A673 (cell line): ENCODE measurements at regions not wholly inside any gene's neighbourhood (a gene's known extent, or its start where the extent isn't known, plus 50 kb on each side); places are given as distances from the start of the nearest gene placed in this dataset.

Source experiments
- BruUV-seq: library from RNA; stranded (reverse); fragments of 400-500 nt; replicated peaks from 2 replicates; lab custom pipeline; 2021; lab: Mats Ljungman, UMichigan
- CTCF ChIA-PET: fragments of 300-600 bp; sonication (Branson Sonifier 250); formaldehyde crosslinking; loops from one replicate; lab custom pipeline; 2022; ENCODE audit warnings: antibody characterized with exemption; lab: Charles Lee
- POLR2A ChIA-PET: fragments of 300-600 bp; sonication (Branson Sonifier 250); formaldehyde crosslinking; loops from one replicate; lab custom pipeline; 2022; ENCODE audit warnings: antibody characterized with exemption; ENCODE audit not compliant: low non-redundant PET; lab: Charles Lee
- DNase-seq: peaks from one replicate; pipeline ENCODE4 v3.0.0-alpha.2; 2015; ENCODE audit warnings: low spot score
- H3K27ac ChIP-seq: fragments of 200-600 bp; sonication (generic); 2 replicates; pipeline ENCODE4 v1.5.1; 2016; ENCODE audit warnings: mixed run types, low read depth, mild to moderate bottlenecking, mixed read lengths, antibody characterized with exemption, low read length; ENCODE audit not compliant: poor library complexity, severe bottlenecking
- H3K27me3 ChIP-seq: fragments of 200-600 bp; sonication (generic); replicated peaks from 2 replicates; pipeline ENCODE4 v1.6.1; 2017; ENCODE audit warnings: mixed run types, low read depth, mild to moderate bottlenecking, mixed read lengths, antibody characterized with exemption, low read length; ENCODE audit not compliant: insufficient read depth, poor library complexity
- H3K36me3 ChIP-seq: fragments of 200-600 bp; sonication (generic); 2 replicates; pipeline ENCODE4 v1.6.1; 2016; ENCODE audit warnings: mixed run types, mild to moderate bottlenecking, mixed read lengths, antibody characterized with exemption, low read length; ENCODE audit not compliant: insufficient read depth, poor library complexity, severe bottlenecking
- H3K4me1 ChIP-seq: fragments of 200-600 bp; sonication (generic); 2 replicates; pipeline ENCODE4 v1.6.1; 2017; ENCODE audit warnings: mixed run types, mild to moderate bottlenecking, mixed read lengths, antibody characterized with exemption, low read length; ENCODE audit not compliant: insufficient read depth, poor library complexity, severe bottlenecking
- H3K4me3 ChIP-seq: fragments of 200-600 bp; sonication (generic); 2 replicates; pipeline ENCODE4 v1.5.1; 2016; ENCODE audit warnings: low read depth, mixed run types, mild to moderate bottlenecking, mixed read lengths, low read length; ENCODE audit not compliant: poor library complexity, severe bottlenecking
- H3K9me3 ChIP-seq: fragments of 200-600 bp; sonication (generic); 2 replicates; pipeline ENCODE4 v1.6.1; 2016; ENCODE audit warnings: mixed run types, low read depth, mild to moderate bottlenecking, mixed read lengths, antibody characterized with exemption, low read length; ENCODE audit not compliant: poor library complexity, severe bottlenecking
- CTCF ChIP-seq: fragments of 300-800, 200-600 bp; sonication (generic); conservative IDR thresholded peaks from 2 replicates; pipeline ENCODE4 v1.5.1; 2017; ENCODE audit warnings: low read depth, mild to moderate bottlenecking, antibody characterized with exemption, low read length, moderate library complexity, mixed read lengths
- EZH2 ChIP-seq: fragments of 200-600 bp; sonication (generic); IDR thresholded peaks from 2 replicates; pipeline ENCODE4 v1.6.1; 2017; ENCODE audit warnings: borderline replicate concordance, low read depth, mild to moderate bottlenecking, mixed read lengths, antibody characterized with exemption, low read length; ENCODE audit not compliant: poor library complexity, severe bottlenecking
- intact Hi-C: fragments of 100-400 bp; cut with micrococcal nuclease; formaldehyde crosslinking; loops from one replicate; pipeline ENCODE4 v1.10.0; 2022; ENCODE audit not compliant: unreplicated experiment

DNA sequence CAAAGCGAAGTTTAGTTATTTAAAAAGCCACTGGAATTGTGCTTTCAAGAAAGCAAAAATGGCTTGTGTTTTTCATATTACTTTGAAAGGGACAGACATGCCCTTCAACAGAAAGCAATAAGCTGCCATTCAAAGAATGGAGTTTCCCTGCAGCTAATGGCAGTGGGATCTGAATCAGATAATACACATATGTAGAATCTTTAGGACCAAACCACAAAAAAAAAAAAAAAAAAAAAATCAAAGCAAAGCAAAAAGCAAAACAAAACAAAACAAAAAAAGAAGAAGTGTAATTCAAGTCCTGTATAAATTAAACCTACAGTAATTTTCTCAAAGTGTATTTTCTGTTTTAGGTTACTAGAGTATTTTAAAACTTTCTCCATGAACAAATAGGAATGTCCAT is 63.6 kb upstream of the ZNF217 start:
- no peak for DNase-seq
- TF ChIP-seq EZH2: no peak
- TF ChIP-seq CTCF: no peak
- Histone ChIP-seq H3K36me3 (no peaks in the 10 kb centered on the region), H3K4me1 (peaks cover 71% of the 10 kb centered on the region), H3K4me3 (no peak overlapping the region), H3K9me3 (no peaks in the 10 kb centered on the region), H3K27me3 (no peaks in the 10 kb centered on the region), H3K27ac (peak overlapping the region; percentile 34)
- no TSS peak for BruUV-seq
- ChIA-PET POLR2A (no interaction called here), CTCF (no interaction called here)
- intact Hi-C loops: no loop called here

DNA sequence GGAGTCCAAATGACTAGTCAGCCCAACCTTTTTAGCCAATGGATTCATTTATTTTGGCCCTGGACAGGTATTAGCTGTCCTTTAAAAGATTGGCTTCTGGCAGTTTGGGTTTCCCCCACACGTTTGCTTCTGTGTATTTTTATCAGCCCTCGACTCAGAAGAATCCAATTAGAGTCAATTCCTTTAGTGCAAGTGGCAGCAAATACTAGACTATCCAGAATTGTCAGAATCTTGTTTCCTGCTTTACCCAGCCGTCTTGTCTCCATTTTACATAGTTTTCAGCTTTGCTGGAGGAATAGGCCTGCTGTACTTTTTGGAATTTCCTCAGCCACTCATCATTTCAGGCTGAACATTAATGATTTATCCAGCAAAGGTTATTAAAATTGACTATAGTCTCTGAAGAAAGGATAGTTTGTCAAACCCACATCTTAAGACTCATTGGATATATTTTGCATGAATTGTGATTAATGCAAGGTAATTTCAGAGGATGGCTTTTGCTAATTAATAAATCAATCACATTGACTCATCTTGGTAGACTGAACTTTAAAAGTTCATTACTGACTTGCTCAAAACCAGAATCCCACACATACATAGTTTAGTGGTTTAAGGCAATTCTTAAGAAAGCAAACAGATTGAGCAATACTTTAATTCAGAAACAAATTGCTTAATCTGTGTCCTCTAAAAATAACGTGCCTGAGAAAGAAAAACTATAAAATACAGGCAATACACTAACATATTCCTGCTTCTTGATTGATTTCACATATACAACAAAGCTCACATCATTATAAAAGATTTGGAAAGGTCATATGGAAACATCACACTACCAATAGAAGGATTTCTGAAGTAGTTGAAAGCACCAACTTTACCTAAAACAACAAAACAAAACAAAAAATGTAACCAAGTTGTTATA is 62.9 kb upstream of the ZNF217 start:
- POLR2A ChIA-PET: no interaction called here
- intact Hi-C loops: no loop called here
- no TSS peak for BruUV-seq

GRCh38 chr20:53655625-53656292 is 62.1 kb upstream of the ZNF217 start:
- ChIA-PET POLR2A (no interaction called here), CTCF (no interaction called here)
- Histone ChIP-seq H3K4me3 (no peak overlapping the region), H3K9me3 (no peaks in the 10 kb centered on the region), H3K4me1 (peaks cover 65% of the 10 kb centered on the region), H3K27me3 (no peaks in the 10 kb centered on the region), H3K27ac (peak overlapping the region; percentile 34), H3K36me3 (no peaks in the 10 kb centered on the region)
- DNase-seq: no peak
- BruUV-seq: no TSS peak
- TF ChIP-seq EZH2: no peak
- no peak for TF ChIP-seq CTCF
- intact Hi-C loops: no loop called here

More for the DNA sequence above, 62.9 kb upstream of the ZNF217 start:
- peaks cover 73% of the 10 kb centered on the region for H3K4me1 ChIP-seq
- no peaks in the 10 kb centered on the region for H3K36me3 ChIP-seq
- CTCF ChIA-PET: no interaction called here
- H3K27ac ChIP-seq: peak overlapping the region; percentile 34
- H3K4me3 ChIP-seq: no peak overlapping the region
- H3K27me3 ChIP-seq: no peaks in the 10 kb centered on the region
- H3K9me3 ChIP-seq: no peaks in the 10 kb centered on the region
- TF ChIP-seq EZH2: no peak
- TF ChIP-seq CTCF: no peak
- DNase-seq: peak; percentile 32
